Daoy (cell line): ENCODE measurements at regions not wholly inside any gene's neighbourhood (a gene's known extent, or its start where the extent isn't known, plus 50 kb on each side); places are given as distances from the start of the nearest gene placed in this dataset.

Experiments
- DNase-seq: peaks from one replicate; pipeline ENCODE4 v3.0.0-alpha.2; 2015; ENCODE audit warnings: low read depth

DNA sequence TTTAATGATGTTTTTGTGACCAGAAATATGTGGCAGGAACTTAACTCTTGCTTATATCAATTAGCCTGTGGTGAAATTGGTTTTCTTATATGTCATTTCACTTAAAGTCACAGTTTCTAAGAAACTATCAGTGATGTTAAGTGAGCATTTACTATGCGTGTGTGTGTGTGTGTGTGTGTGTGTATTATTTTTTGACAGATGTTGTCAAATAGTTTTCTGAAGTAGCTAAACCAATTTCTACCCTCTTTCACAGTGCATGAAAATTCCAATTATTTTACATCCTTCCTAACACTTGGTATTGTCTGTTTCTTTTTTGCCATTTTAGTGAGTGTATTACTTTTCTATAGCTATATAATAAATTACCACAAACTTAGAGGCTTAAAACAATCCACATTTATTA lies 122.1 kb upstream of the CAND1 start:
- DNase-seq, result no peak

DNA sequence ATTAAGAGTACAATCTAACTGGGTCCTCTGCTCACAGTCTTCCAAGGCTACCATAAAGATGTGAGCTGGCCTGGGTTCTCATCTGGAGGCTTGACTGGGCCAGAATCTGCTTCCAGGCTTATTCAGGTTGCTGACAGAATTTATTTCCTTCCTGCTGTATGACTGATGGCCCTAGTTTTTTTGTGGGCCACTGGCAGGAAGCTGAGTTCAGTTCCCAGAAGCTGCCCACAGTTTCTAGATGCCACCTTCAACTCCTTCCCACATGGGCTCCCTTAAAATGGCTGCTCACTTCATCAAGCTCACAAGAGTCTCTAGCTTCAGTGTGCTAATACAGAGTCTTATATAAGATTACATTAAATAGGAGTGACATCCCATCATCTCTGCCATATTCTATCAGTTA lies 121.7 kb upstream of the CAND1 start:
- DNase-seq, result no peak

DNA sequence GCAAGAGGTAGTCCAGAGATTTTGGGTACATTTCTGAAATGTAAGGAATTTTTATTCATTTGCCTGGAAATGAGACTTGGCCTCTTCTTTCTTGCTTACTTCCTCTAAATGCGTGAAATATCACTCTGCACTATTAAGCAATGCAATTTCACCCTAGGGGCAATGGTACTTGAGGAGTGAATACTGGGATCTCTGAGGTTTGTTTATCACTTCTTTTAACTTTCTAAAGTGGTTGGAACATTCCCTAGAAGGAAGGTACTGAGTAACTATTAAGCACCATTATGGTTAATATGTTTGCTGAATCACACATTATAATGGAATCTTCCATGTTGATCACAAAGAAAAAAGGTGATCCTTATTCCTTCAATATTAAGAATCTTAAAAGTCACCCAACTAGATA lies 120.9 kb upstream of the CAND1 start:
- no peak for DNase-seq

DNA sequence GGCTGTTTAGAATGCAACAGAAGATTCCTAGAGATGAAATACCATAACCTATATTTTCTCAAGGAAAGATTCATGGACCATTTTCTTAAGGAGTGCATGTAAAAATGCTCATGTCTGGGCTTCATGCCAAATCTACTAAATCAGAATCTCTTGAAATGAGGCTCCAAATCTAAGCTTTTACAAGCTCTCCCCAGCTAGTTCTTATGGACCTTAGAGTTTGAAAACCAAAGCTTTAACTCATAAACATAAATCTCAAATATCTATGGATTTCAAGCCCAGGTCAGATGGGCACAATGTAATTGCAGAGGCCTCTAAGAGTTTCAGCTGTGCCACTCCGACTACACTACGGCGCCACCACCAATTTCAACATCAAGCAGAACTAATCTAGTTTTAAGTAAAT lies 117.3 kb upstream of the CAND1 start:
- no peak for DNase-seq

DNA sequence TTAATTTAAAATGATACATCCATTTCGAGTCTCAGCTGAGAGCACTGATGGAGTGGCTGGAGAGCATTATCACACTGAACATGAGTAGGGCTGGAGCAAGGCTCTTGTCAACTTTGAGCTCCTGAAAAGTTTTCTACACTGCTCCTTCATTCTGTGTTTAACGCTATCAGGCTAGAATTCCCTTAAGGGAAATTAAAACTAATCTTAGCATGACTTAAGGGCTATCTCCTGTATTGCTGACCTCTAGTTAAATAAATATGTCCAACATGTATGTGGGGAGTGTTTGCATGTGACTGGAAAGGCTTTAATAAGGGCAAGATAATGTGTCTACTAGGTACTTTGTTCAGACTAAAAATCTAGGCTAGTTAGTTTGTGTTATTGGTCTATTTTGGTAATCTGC lies 116.7 kb upstream of the CAND1 start:
- no peak for DNase-seq

DNA sequence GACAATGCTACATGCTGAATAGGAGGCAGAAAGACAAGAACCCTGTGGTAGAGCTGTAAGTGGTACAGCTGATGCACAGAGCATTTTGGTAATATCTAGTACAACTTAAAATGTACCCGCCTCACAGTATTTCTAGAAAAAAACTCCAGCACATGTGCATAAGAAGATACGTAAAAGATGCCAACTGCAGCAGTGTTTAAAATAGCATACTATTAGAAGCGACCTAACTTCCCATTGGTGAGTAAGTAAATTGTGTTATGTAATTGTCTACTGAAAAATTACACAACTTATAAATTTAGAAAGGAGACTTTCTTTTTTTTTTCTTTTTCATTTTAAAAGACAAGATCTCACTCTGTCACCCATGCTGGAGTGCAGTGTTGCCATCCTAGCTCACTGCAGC lies 114.3 kb upstream of the CAND1 start:
- no peak for DNase-seq

DNA sequence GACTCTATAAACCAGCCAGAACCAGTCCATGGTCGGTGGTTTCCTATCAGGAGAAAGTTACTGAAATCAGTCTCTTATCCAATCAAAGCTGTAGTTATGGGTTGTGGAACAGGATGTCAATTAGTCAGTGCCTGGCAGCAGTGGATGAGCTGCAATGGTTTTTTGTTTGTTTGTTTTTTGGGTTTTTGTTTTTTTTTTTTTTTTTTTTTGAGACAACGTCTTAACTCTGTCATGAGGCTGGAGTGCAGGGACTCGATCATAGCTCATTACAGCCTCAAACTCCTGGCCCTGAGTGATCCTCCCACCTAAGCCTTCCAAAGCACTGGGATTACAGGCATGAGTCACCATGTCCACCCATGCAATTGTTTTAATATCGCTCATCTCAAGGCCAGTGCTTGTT lies 113.3 kb upstream of the CAND1 start:
- DNase-seq, result peak; percentile 75

DNA sequence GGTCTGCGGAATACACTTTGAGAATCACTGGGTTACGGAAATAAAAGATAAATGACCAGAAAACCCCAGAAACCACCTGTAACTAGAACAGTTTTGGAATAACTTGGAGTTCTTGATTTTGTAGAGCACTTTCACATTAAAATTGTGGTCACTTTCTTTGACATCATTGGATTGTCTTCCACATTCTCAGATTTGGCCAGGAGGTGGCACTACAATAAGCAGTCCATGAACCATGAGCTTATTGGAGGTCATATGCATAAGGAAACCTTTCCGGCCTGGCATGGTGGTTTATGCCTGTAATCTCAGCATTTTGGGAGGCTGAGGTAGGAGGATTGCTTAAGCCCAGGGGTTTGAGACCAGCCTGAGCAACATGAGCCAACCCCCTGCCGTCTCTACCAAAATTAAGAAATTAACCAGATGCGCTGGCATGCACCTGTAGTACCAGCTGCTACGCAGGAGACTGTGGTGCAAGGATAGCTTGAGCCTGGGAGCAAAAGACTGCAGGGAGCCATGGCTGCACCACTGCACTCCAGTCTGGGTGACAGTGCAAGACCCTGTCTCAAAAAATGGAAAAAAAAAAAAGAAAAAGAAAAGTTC lies 107.7 kb upstream of the CAND1 start:
- peak; percentile 44 for DNase-seq

DNA sequence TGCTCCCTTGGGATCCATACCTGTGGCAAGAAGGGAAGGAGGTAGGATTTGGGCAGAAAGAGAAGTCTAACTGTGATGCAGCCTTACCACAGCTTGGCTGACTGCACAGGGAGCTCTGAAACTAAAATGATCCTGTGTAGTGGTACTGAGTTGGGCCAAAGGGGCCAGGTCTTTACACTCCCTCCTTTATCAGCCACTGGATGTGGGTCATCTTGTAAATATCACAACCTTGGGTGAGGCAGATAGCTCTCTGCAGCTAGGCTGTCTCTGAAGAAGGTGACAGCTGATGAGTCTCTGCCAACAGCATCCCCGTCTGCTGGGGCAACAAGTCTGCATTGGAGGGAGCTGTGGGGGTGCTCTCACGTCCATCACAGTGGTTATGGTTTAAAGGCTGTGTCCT lies 95.9 kb upstream of the CAND1 start:
- no peak for DNase-seq

DNA sequence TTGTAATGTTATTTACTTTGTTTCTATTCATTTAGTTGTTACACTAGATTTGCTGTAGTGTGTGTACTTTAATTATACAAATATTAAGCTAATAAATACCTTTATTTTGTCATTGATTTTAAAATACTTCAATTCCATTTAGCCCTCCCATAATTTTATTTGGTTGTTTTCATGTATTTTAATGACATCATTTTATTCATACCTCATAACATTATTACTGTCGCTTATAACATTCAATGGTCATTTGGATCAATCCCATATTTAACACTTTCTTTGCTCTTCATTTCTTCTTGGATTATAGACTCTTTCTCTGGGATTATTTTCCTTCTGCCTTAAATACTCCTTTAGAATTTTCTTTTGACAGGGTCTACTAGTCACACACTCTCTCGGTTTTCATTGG lies 86.6 kb upstream of the CAND1 start:
- no peak for DNase-seq

DNA sequence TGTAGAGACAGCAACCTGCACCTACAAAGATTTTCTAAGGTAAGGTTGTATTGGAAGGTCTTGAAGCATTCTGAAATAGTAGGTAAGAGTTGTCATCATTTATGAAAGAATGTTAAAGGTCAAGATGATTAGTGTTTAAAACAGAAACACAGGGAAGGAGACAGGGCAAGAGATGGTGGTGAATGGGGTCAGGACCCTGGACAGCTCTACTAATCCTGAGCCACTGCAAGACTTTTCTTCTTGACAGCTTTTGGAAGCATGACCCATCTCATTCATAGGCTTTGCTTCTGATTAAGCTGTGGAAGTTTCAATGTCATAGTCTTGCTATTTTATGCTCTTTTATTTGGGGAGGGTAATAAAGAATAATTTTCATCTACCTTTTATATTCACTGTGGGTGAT lies 75.5 kb upstream of the CAND1 start:
- peak; percentile 28 for DNase-seq

DNA sequence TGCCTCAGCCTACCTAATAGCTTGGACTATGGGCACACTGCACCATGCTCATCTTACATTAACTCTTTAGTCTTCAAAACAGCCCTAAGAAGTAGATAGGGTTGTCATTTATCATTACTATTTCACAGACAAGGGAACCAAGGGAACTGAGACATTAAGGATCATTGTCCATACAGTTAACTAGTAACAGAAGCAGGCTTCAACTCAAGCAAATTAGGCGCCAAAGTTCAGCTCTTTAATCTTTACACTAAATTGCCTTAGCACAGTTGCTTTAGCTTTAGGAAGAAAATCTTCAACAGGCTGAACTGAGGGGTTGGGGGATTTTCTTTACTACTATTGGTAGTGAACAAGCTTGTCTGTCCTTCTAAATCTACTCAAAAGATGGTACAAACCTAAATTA lies 68.8 kb upstream of the CAND1 start:
- no peak for DNase-seq

DNA sequence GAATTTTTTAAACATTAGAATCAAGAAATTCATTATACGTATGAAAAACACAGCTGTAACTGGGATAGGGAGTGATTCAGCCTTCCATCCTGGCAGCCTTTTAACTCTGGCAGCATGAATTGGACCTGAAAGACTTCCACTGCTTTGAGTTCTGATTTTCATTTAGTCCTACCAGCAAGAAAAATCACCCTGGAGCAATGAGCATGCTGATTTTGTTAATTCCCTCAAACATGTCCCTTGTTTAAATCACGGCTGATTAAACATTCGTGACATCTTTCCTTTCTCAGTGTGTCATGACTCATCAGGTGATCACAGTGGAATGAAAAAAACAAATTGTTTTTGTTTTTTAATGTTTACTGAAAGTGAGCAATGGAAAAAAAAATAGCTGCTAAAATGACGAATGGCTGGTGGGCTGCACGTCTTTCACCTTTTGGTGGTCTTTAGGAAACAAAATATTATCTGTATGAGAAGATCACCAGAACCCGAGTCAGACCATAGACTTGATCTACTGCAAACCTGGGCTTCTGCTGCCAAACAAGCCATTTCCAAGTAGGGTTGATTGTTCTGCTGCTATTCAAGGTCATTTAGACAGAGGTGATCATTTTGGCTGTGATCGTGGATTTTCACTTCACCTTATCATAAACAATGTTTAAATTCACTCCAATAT lies 67.0 kb upstream of the CAND1 start:
- DNase-seq, result no peak

DNA sequence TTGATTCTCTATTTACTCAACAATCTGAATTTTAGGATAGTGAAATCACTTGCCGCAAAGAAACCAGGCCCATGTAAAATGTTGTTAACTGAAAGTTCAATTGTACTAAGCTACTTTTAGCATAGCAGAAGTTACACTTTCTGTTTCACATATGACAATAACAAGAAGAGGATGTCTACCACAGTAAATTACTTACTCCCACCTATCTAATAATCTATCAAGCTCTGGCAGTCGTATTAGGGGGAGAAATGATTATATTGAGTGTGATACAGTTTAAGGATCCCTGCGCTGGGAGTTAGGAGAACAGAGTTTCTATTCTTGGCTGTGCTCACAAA lies 66.5 kb upstream of the CAND1 start:
- no peak for DNase-seq

DNA sequence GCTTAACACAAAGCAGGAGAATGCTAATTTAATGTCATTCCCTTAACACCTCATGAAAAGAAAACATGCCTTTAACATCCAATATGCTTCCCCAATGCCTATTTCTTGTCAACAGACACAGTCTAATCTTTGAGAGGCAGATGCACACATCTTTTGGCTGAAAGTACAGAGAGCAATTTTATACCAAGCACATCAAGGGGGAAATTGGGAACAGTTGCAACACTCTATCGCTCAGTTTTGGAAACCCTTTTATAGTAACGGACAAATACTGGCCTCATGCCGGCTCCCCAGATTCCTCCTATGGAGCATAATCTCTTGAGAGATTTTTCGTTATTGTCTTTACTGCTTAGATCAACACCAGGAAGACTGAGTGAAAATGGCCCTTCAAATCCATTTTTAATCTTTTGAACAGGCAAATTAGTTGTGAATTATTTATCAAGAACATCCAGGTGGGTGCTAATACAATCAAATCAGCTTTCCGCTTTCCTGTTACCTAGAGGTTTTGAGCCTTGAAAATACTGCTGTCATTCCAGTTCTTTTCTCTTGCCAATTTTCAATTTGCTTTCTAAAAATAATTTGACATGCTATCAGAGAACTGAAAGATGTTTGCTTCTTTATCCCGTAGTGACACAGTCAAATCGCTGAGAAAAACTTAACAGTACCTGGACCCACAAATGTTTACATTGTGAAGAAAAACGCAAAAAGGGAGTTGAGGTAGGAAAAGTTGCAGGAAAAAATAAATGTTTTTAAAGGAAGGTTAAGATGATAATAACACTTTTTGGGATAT lies 60.7 kb upstream of the CAND1 start:
- DNase-seq, result no peak

DNA sequence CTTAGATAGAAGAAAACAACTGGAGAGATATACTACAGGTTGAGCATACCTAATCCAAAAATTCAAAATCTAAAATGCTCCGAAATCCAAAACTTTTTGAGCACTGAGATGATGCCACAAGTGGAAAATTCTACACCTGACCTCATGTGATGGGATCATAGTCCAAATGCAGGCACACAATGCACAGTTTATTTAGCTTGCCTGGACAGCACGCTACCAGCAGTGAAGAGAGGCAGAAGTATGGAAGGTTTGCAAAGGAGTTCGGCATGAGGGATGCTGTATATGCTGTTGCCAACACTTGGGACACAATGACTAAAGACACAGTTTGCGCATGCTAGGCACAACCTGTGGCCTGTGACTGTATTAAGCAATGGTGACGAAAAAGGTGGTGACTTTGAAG lies 58.1 kb upstream of the CAND1 start:
- no peak for DNase-seq

DNA sequence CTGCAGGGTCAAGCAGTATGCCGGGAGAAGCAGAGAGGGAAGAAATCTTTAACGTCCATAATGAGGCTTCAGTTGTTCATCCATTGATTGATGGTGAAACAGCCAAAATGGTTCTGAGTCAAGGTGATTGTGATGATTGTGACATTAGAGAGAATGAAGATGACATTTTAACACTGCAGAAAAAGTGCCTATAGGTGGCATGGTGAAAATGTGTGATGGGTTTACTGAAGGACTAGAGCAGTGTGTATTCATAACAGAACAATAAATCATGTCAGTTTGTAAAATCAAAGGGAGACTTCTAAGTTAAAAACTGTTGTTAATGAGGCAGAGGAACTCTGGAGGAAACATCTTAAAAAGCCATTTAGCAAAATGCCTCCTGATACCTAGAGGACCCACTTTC lies 57.7 kb upstream of the CAND1 start:
- DNase-seq, result no peak

DNA sequence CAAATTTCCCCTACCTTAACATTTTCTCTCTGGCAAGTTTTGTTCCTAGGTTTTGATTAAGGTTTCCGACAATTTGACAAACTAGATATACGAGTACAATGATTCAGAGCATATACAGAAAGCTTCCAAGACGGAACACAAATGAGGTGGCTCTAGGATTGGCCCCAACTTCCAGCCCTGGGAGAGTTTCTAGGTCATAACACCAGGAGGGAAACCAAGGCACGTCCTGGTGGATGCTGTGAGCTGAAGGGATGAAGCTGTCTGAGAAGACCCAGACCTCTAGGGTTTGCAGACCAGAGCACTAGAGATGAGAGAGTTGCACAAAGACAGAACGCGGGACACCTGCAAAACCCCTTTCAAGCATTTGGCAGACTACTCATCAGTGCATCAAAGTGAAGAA lies 51.5 kb upstream of the CAND1 start:
- no peak for DNase-seq
